Mucosa of gallbladder (tissue), 1 donor: ENCODE measurements at regions not wholly inside any gene's neighbourhood (a gene's known extent, or its start where the extent isn't known, plus 50 kb on each side); places are given as distances from the start of the nearest gene placed in this dataset.
A peak's percentile ranks its signal among the peaks of the same experiment; 100 is the strongest.
"Not testable (repeated sequence)": the region's sequence is repeated elsewhere in the genome, so short reads cannot be mapped to it uniquely, and the experiment has no call there.

Experiments used
- DNase-seq: peaks from one replicate; pipeline ENCODE4 v3.0.0-alpha.2; 2020; ENCODE audit warnings: low spot score
- donor health status: DM: no; HTN: no; CAD: no.

GRCh38 chr11:26896719-26897118 is 97.2 kb upstream of the FIBIN start:
- no peak for DNase-seq

DNA sequence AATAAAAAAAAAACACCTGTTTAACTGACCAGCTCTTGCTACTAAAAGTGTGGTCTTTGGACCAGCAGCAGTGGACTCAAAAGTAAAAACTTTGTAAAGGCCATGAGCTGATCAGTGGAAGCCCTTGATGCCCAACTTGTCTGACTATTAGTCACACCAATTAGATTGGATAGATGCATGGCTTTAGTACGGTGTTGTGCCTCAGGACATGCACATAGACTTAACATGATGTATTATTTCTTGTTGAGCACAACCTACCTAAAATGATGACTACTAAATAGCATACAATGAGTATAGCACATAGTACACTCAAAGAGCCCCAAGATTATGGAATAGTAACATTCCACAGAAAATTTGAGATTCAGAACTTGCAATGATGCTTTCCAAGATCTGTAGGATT is 95.1 kb upstream of the FIBIN start:
- no peak for DNase-seq

- no peak for DNase-seq
Observed at GRCh38 chr11:26901162-26901561, 92.8 kb upstream of the FIBIN start.

DNA sequence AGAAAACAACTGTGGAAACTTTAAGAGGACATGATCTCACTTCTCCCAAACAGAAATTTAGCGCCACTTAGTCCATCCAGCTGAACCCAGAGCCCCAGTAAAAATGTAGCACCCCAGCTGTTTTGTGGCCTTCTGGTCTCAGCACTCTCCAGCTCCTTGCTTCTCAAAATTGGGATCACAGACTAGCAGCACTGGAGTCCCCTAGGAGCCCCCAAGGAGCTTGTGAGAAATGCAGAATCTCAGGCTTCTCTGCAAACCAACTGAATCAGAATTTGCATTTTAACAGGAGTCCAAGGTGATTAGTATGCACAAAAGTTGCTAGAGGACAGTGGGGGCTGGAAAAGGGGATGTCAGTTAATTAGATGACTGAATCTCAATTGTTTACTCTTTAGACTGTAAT is 89.8 kb upstream of the FIBIN start:
- no peak for DNase-seq

GRCh38 chr11:26904801-26905200 is 89.1 kb upstream of the FIBIN start:
- no peak for DNase-seq

DNA sequence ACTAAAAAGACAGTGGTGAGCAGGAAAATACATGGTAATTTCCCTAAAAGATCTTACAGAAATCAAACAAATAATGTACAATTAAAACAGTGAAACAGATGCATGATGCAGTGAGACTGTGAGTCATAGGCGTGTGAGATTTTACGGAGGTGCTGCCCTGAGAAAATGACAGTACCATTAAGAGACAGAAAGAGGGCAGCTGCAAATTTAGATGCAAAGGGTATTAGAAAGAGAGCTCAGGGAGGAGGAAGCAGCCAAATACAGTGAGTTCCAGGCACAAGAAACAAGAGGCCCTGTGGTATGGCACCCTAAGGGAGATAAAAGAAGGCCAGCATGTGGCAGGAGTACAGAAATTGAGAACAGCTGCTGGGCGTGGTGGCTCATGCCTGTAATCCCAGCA is 88.5 kb upstream of the FIBIN start:
- no peak for DNase-seq

- no peak for DNase-seq
Observed at GRCh38 chr11:26909515-26909914, 84.4 kb upstream of the FIBIN start.

DNA sequence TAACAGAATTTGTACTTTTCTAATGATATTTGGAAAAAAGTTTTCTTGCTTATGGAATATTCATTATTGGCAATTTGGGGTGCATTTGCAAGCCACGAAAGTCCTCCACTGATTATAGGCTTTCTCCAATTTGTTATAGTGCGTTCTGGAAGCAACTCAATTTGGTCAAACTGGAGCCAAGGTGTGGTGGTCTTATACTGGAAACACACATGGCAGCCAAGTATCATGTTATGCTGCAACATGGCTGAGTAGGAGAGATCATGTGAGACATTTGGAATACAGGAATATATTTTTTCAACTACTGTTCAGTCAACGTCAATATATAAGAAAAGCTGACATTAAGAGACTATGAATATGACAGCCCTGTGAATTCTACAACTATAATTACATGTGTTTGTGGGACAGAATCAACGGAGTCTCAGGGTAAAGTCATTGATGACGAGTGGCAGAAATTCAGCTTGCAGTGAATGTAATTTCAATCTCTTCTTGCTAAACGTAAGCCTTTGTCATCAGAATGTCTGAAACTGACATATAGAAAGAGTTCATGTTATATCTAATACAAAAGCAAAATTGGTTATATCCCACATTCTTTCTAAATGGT is 83.8 kb upstream of the FIBIN start:
- DNase-seq: no peak

DNA sequence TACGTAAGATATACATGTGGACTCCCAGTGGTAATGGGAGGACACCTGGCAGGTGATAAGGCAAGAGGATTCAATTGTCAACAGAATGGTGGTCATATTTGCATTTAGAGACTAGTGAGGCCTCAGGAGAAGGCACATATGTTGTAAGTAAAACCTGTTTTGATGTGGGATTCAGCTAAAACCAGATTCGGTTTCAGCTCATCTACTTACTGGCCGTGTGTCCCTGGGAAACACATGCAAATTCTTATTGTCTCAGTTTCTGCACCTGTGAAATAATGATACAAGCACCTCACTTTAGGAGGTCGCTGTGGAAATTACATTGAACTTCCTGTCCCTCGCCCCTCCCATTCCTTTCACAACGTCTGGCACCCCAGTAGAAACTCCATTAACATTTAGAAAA is 78.9 kb upstream of the FIBIN start:
- DNase-seq: no peak

GRCh38 chr11:26916805-26917204 is 77.1 kb upstream of the FIBIN start:
- no peak for DNase-seq

DNA sequence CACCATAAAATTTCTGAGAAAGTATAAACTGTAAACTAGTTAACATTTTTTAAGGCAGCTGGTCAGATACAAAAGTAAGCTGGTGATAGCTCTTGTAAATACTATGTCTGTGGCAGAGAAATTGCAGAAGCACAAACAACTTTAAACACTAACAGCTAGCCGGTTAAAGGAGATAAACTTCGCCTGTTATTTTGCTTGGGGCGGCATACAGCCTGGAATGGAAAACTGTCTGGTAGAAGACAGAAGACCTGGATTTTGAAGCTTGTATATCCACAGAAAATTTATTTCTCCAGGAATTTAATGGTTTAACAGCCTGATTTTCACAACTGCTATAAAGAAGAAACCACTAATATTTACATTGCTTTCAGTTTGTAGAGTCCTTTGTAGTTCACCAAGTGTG is 65.3 kb upstream of the FIBIN start:
- no peak for DNase-seq

DNA sequence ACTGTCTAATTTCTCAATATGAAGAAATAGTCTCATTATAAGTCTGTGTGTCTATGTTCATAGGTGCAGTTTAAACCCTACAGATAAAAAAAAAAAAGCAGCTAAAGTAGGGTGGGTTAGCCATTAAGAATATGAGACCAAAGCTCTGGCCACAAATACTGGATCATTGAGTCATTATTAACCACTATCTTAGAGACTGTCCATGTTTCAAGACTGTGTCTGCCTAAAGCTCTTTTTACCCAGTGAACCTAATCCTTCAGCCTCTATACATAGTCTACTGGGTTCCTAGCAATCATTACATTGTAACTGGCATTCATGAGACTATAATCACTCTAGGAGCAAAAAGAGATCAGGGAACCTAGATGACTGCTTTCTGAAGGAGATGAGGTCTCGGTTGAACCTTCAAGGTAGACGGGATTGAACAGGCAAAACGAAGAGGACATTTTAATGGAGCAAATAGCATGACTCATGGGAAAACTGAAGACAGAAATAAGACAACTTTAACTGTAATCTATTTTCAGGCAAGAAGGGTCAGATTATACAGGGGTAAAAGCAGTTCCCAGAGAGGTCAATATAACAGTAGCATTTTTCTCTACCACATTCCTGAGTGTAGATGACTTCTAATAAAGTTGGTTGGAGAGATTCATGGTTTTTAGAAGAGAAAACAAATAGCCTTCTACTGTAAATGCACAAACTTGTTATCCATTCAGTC is 64.0 kb upstream of the FIBIN start:
- no peak for DNase-seq

- no peak for DNase-seq
Observed at GRCh38 chr11:26930518-26931247, 63.2 kb upstream of the FIBIN start.

DNA sequence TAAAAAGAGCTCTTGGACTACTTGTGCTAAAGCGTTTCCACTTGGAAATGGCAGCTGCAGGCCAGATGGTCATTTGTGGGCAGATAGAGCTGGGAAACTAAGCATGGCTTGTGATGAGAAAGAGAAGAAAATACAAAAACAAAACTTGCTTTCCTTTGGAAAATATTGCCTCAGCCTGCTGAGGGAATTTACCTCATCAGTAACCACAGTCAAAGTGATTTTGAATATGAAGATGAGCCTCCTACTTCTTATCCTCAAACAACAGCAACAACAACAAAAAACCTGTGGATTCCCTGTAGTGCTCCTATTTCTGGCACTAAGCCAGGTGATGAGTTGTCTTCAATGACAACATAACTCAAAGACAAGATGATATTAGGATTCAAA is 62.7 kb upstream of the FIBIN start:
- peak; percentile 14 for DNase-seq

DNA sequence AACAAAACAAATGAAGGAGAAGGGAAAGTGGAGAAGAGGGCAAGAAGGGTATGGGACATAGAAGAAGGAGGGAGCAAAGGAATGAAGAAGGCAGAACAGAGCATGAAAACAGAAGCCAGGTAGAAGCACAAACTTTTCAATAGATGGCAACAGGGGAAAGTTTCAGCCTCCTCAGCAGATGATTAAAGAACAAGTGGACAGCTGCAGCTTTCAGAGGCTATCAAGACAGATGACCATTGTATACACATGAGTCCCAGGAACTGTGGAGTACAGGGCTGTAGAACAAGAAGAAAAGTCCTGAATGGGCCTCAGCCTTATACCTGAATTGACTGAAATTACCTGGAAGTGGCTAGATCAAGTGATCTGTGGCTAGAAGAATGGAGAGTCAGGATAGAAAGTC is 62.0 kb upstream of the FIBIN start:
- DNase-seq: no peak

DNA sequence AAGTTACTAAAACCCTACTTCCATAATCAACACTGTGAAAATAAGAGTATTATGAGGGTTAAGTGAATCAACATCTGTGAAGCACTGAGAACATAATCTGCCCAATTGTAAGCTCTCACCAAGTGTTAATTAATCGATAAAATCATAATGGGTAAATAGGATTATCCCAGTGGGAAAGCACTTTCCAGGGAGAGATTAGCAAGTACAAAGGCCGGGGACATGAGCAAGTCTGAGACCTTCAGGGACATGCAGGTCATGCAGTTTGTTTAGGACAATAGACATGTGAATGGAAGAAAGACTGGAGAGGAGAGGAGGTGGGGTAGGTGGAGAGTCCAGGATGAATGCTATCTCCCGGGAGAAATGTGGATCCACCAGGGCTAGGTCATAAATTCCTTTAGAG is 57.8 kb upstream of the FIBIN start:
- DNase-seq: no peak

GRCh38 chr11:26937386-26937785 is 56.5 kb upstream of the FIBIN start:
- DNase-seq: no peak

DNA sequence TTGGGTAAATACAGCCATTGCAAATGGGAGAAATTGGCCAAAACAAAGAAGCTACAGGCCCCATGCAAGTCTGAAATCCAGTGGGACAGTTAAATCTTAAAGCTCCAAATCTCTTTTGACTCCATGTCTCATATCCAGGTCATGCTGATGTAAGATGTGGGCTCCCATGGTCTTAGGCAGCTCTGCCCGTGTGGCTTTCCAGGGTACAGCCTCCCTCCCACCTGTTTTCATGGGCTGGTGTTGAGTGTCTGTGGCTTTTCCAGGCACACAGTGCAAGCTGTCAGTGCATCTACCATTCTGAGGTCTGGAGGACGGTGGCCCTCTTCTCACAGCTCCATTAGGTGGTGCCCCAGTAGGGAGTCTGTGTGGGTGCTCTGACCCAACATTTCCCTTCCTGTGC is 53.4 kb upstream of the FIBIN start:
- not testable (repeated sequence) for DNase-seq

GRCh38 chr11:26942356-26942755 is 51.6 kb upstream of the FIBIN start:
- no peak for DNase-seq

DNA sequence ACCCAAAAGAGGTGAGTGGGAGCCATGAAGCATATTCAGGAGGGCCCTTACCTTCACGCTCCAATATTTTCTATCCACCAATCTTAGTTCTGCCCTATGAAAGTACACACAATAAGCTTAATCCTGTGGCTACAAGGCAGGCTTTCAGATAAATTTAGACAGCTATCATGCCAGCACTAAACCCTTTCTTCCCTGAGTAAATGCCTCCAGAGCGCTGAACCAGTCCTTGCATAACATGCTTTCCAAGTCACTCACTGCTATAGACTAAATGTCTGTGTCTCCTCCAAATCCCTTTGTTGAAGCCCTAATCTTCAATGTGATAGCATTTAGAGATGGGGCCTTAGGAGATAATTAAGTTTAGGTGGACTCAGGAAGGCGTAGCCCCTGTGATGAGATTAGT is 50.3 kb upstream of the FIBIN start:
- no peak for DNase-seq
